ENCODE measurements at regions not wholly inside any gene's neighbourhood (a gene's known extent, or its start where the extent isn't known, plus 50 kb on each side); places are given as distances from the start of the nearest gene placed in this dataset.

- TF ChIP-seq CTCF (conservative IDR thresholded peaks at IDR 0.05; ENCODE audit: low read length) (no peak), EZH2phosphoT487 (IDR thresholded peaks at IDR 0.05; ENCODE audit: borderline replicate concordance) (no peak)
These were observed 187.2 kb upstream of the RGS6 start for GRCh38 chr14:71745072-71745471.

All from Loucy (cell line).